OCI-LY1 (cell line): ENCODE measurements at regions not wholly inside any gene's neighbourhood (a gene's known extent, or its start where the extent isn't known, plus 50 kb on each side); places are given as distances from the start of the nearest gene placed in this dataset.

ENCODE experiments used
- H2AFZ ChIP-seq: fragments of 200-600 bp; sonication (generic), shearing (Covaris generic); 2 replicates; pipeline ENCODE4 v1.6.0; 2014; ENCODE audit warnings: antibody characterized with exemption, mild to moderate bottlenecking, low read length
- H3F3A ChIP-seq: fragments of 200-600 bp; sonication (generic), shearing (Covaris generic); 2 replicates; pipeline ENCODE4 v1.6.0; 2014; ENCODE audit warnings: mild to moderate bottlenecking, antibody characterized with exemption, low read length, moderate library complexity; ENCODE audit not compliant: insufficient read depth
- H3K27ac ChIP-seq: fragments of 200-600 bp; sonication (generic); 2 replicates; pipeline ENCODE4 v1.5.1; 2014; ENCODE audit warnings: low read length, mixed run types, mild to moderate bottlenecking, low read depth; ENCODE audit not compliant: poor library complexity, severe bottlenecking
- H3K27me3 ChIP-seq: fragments of 200-600 bp; sonication (generic); 2 replicates; pipeline ENCODE4 v1.6.0; 2014; ENCODE audit warnings: antibody characterized with exemption, mild to moderate bottlenecking, low read length, moderate library complexity; ENCODE audit not compliant: insufficient read depth
- H3K36me3 ChIP-seq: fragments of 200-600 bp; sonication (generic); 2 replicates; pipeline ENCODE4 v1.6.1; 2014; ENCODE audit warnings: mild to moderate bottlenecking, antibody characterized with exemption, low read length, moderate library complexity, mixed read lengths; ENCODE audit not compliant: insufficient read depth
- H3K4me1 ChIP-seq: fragments of 200-600 bp; sonication (generic); 2 replicates; pipeline ENCODE4 v1.5.1; 2014; ENCODE audit warnings: mild to moderate bottlenecking, low read length, moderate library complexity; ENCODE audit not compliant: insufficient read depth, severe bottlenecking
- H3K4me2 ChIP-seq: fragments of 200-600 bp; sonication (generic), shearing (Covaris generic); 2 replicates; pipeline ENCODE4 v1.6.1; 2014; ENCODE audit warnings: low read length
- H3K4me3 ChIP-seq: fragments of 200-600 bp; sonication (generic); 2 replicates; pipeline ENCODE4 v1.5.1; 2014; ENCODE audit warnings: low read length, low read depth, mild to moderate bottlenecking, mixed read lengths; ENCODE audit not compliant: poor library complexity, severe bottlenecking
- H3K79me2 ChIP-seq: fragments of 200-600 bp; shearing (Covaris generic); 2 replicates; pipeline ENCODE4 v1.6.1; 2016; ENCODE audit warnings: mixed run types, low read length, mixed read lengths; ENCODE audit not compliant: insufficient read depth
- H3K9ac ChIP-seq: fragments of 200-600 bp; sonication (generic), shearing (Covaris generic); 2 replicates; pipeline ENCODE4 v1.6.1; 2014; ENCODE audit warnings: mild to moderate bottlenecking, low read length, mixed read lengths
- H3K9me2 ChIP-seq: fragments of 200-600 bp; sonication (generic), shearing (Covaris generic); 2 replicates; pipeline ENCODE4 v1.6.1; 2014; ENCODE audit warnings: low read depth, mild to moderate bottlenecking, low read length, mixed read lengths
- H3K9me3 ChIP-seq: fragments of 200-600 bp; shearing (Covaris generic); 2 replicates; pipeline ENCODE4 v1.6.1; 2014; ENCODE audit warnings: low read length, mixed read lengths
- H4K20me1 ChIP-seq: fragments of 200-600 bp; sonication (generic), shearing (Covaris generic); 2 replicates; pipeline ENCODE4 v1.6.0; 2016; ENCODE audit warnings: mild to moderate bottlenecking, low read length; ENCODE audit not compliant: insufficient read depth
- EZH2 ChIP-seq: fragments of 200-600 bp; sonication (generic), shearing (Covaris generic); IDR thresholded peaks from 2 replicates; pipeline ENCODE4 v1.8.0; 2017; ENCODE audit warnings: borderline replicate concordance, mixed run types, mild to moderate bottlenecking, antibody characterized with exemption, low read length, moderate library complexity, mixed read lengths
- TF ChIP-seq, protein P1 (sequence below): fragments of 200-600 bp; sonication (generic), shearing (Covaris generic); IDR thresholded peaks from 2 replicates; pipeline ENCODE4 v1.5.1; 2017; ENCODE audit warnings: mild to moderate bottlenecking, antibody characterized with exemption, low read length, moderate library complexity, mixed read lengths

DNA sequence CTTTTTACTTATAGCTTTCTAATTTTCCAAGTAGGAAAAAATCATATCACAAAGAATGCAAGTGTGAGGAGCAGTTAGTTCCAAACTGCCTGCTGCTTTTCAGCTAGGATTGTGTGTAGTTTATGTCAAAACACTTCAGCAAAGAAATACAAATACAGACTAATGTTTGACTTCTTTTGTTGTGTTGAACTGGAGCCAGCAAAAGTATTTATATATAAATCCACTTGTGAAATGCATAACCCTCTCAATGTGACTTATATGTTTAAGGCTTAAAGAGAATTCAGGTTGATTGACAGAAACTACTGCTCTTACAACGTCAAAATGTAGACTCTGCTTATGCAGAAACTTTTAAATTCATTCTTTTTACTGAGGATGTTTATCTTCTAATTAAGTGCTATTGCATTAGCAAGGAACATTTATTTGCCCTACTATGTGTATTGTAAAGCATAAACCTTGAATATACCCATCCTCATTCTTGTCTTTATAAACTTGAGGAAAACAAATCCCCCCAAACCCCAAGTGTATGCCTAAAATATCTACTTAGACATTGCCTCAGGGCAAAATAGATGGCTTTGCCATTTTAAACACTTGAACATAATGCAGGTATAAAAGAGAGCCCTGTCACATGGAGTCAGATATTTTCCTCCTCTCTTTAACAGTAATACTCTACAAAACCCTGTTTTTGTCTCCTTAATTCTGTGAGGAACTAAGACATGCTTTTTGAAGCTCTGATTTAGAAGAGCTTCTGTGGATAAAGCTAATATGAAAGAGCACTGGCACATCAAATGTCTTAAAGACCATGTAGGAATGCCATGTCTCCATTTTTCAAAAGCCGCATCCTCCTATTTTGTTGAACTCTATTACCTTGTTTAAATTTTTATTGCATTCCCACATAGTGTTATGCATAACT, 302.8 kb upstream of the TBC1D5 start:
- Histone ChIP-seq H3K9ac (no peak overlapping the region), H4K20me1 (no peaks in the 10 kb centered on the region), H3K4me1 (no peaks in the 10 kb centered on the region), H3K27me3 (no peaks in the 10 kb centered on the region), H3K9me3 (no peaks in the 10 kb centered on the region), H3K79me2 (no peaks in the 10 kb centered on the region), H3K4me2 (no peak overlapping the region), H3K4me3 (no peak overlapping the region), H3K9me2 (no peaks in the 10 kb centered on the region), H3K27ac (no peak overlapping the region), H3K36me3 (no peaks in the 10 kb centered on the region), H2AFZ (no peak overlapping the region), H3F3A (no peaks in the 10 kb centered on the region)
- TF ChIP-seq, protein P1, sequence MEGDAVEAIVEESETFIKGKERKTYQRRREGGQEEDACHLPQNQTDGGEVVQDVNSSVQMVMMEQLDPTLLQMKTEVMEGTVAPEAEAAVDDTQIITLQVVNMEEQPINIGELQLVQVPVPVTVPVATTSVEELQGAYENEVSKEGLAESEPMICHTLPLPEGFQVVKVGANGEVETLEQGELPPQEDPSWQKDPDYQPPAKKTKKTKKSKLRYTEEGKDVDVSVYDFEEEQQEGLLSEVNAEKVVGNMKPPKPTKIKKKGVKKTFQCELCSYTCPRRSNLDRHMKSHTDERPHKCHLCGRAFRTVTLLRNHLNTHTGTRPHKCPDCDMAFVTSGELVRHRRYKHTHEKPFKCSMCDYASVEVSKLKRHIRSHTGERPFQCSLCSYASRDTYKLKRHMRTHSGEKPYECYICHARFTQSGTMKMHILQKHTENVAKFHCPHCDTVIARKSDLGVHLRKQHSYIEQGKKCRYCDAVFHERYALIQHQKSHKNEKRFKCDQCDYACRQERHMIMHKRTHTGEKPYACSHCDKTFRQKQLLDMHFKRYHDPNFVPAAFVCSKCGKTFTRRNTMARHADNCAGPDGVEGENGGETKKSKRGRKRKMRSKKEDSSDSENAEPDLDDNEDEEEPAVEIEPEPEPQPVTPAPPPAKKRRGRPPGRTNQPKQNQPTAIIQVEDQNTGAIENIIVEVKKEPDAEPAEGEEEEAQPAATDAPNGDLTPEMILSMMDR = no peak
- TF ChIP-seq EZH2 = no peak

DNA sequence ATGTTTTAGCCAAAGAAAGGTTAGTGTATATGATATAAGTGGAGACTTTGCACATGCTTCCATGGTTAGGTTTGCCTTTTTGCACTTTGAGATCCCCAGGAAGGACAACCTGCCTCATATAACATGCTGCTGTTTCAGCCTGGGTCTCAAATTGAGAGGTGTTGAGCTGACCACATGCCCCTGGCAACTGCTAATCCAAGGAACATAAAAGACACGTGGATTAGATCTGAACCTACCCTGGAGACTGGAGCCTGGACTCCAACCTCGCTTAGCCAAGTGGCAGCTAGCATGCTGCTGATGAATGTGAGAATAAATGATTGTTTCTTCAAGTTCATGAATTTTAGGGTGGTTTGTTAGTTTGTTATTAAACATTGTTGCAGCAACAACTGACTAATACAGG, 301.8 kb upstream of the TBC1D5 start:
- Histone ChIP-seq H3K36me3 (no peaks in the 10 kb centered on the region), H4K20me1 (no peaks in the 10 kb centered on the region), H2AFZ (no peak overlapping the region), H3K9ac (no peak overlapping the region), H3K9me2 (no peaks in the 10 kb centered on the region), H3K27me3 (peaks cover 3% of the 10 kb centered on the region; the same call in 1 of the 2 replicates), H3F3A (no peaks in the 10 kb centered on the region), H3K4me1 (no peaks in the 10 kb centered on the region), H3K4me2 (no peak overlapping the region), H3K27ac (no peak overlapping the region), H3K9me3 (no peaks in the 10 kb centered on the region), H3K79me2 (no peaks in the 10 kb centered on the region), H3K4me3 (no peak overlapping the region)
- TF ChIP-seq, protein P1 = no peak
- TF ChIP-seq EZH2 = no peak

DNA sequence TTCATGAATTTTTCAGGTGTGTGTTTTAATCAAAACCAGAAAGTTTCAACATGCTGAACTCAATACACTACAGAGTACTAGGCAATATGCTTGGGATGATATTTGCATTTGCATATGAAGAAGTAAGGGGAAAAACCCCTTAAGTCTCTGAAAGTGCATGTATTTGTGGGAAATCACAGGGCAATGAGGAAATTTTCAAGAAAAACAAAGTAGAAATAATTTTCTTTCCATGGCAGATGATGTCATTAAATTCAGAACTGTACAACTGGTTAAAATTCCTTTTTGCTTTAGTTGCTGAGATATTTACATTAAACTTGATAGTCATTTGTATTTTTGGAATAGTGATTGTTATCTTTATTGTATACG, 294.0 kb upstream of the TBC1D5 start:
- no peak overlapping the region for H2AFZ ChIP-seq
- H3K79me2 ChIP-seq = no peaks in the 10 kb centered on the region
- H3K9me3 ChIP-seq = no peaks in the 10 kb centered on the region
- no peaks in the 10 kb centered on the region for H3F3A ChIP-seq
- H3K4me3 ChIP-seq = no peak overlapping the region
- no peak overlapping the region for H3K9ac ChIP-seq
- H3K27me3 ChIP-seq = peaks cover 3% of the 10 kb centered on the region; the same call in 1 of the 2 replicates
- H3K36me3 ChIP-seq = no peaks in the 10 kb centered on the region
- H3K4me2 ChIP-seq = no peak overlapping the region
- H3K27ac ChIP-seq = no peak overlapping the region
- H4K20me1 ChIP-seq = no peaks in the 10 kb centered on the region
- no peaks in the 10 kb centered on the region for H3K4me1 ChIP-seq
- TF ChIP-seq, protein P1 = no peak
- no peak for TF ChIP-seq EZH2
- H3K9me2 ChIP-seq = no peaks in the 10 kb centered on the region
